HG02981 (cell line): ENCODE measurements at regions not wholly inside any gene's neighbourhood (a gene's known extent, or its start where the extent isn't known, plus 50 kb on each side); places are given as distances from the start of the nearest gene placed in this dataset.

Experiments
- ATAC-seq: cut with Tn5 transposase; IDR thresholded peaks from one replicate; pipeline ENCODE4 v1.9.1; 2021; ENCODE audit warnings: mild to moderate bottlenecking, moderate library complexity; ENCODE audit not compliant: unreplicated experiment

- no peak for ATAC-seq
Observed at GRCh38 chr3:44015170-44015569, 226.5 kb upstream of the TOPAZ1 start.

- no peak for ATAC-seq
Observed at GRCh38 chr3:44016818-44017217, 224.9 kb upstream of the TOPAZ1 start.

- ATAC-seq, result no peak
Observed at GRCh38 chr3:44018926-44019325, 222.8 kb upstream of the TOPAZ1 start.

- no peak for ATAC-seq
Observed at GRCh38 chr3:44019736-44020135, 221.9 kb upstream of the TOPAZ1 start.

GRCh38 chr3:44020143-44020542 lies 221.5 kb upstream of the TOPAZ1 start:
- no peak for ATAC-seq

GRCh38 chr3:44021651-44022594 lies 219.8 kb upstream of the TOPAZ1 start:
- ATAC-seq, result no peak

GRCh38 chr3:44023961-44024593 lies 217.6 kb upstream of the TOPAZ1 start:
- ATAC-seq, result no peak

GRCh38 chr3:44026220-44026865 lies 215.3 kb upstream of the TOPAZ1 start:
- ATAC-seq, result no peak

- no peak for ATAC-seq
Observed at GRCh38 chr3:44029100-44029499, 212.6 kb upstream of the TOPAZ1 start.

- ATAC-seq, result no peak
Observed at GRCh38 chr3:44030285-44030684, 211.4 kb upstream of the TOPAZ1 start.

GRCh38 chr3:44030687-44031305 lies 210.9 kb upstream of the TOPAZ1 start:
- no peak for ATAC-seq

GRCh38 chr3:44031387-44032380 lies 210.0 kb upstream of the TOPAZ1 start:
- ATAC-seq, result no peak

- ATAC-seq, result no peak
Observed at GRCh38 chr3:44032487-44032886, 209.2 kb upstream of the TOPAZ1 start.

- ATAC-seq, result no peak
Observed at GRCh38 chr3:44033123-44033522, 208.6 kb upstream of the TOPAZ1 start.

- no peak for ATAC-seq
Observed at GRCh38 chr3:44036850-44037249, 204.8 kb upstream of the TOPAZ1 start.

GRCh38 chr3:44039006-44039405 lies 202.7 kb upstream of the TOPAZ1 start:
- ATAC-seq, result no peak

- no peak for ATAC-seq
Observed at GRCh38 chr3:44041726-44042125, 200.0 kb upstream of the TOPAZ1 start.

GRCh38 chr3:44042772-44043171 lies 198.9 kb upstream of the TOPAZ1 start:
- ATAC-seq, result no peak

- peak; percentile 79 for ATAC-seq
Observed at GRCh38 chr3:44045476-44046275, 196.0 kb upstream of the TOPAZ1 start.
